AG09319 (cell line): ENCODE measurements at regions not wholly inside any gene's neighbourhood (a gene's known extent, or its start where the extent isn't known, plus 50 kb on each side); places are given as distances from the start of the nearest gene placed in this dataset.

Source experiments
- DNase-seq: peaks from one replicate; pipeline ENCODE4 v3.0.0-alpha.2; 2010; ENCODE audit warnings: low read depth; ENCODE audit errors: extremely low read depth
- CTCF ChIP-seq: IDR thresholded peaks from 2 replicates; pipeline ENCODE4 v1.5.1; 2011; ENCODE audit warnings: low read depth, mild to moderate bottlenecking, inconsistent platforms, low read length, moderate library complexity

- no peak for TF ChIP-seq CTCF
- no peak for DNase-seq
Observed at GRCh38 chr9:38205279-38205678, 136.3 kb upstream of the SHB start.

- no peak for TF ChIP-seq CTCF
- DNase-seq: no peak
Observed at GRCh38 chr9:38202336-38202938, 133.4 kb upstream of the SHB start.

- no peak for DNase-seq
- no peak for TF ChIP-seq CTCF
Observed at GRCh38 chr9:38201844-38202243, 132.8 kb upstream of the SHB start.

- TF ChIP-seq CTCF: no peak
- DNase-seq: no peak
Observed at GRCh38 chr9:38200431-38200830, 131.4 kb upstream of the SHB start.

- TF ChIP-seq CTCF: no peak
- no peak for DNase-seq
Observed at GRCh38 chr9:38198140-38198539, 129.1 kb upstream of the SHB start.

GRCh38 chr9:38196714-38197113 lies 127.7 kb upstream of the SHB start:
- no peak for DNase-seq
- TF ChIP-seq CTCF: no peak

- no peak for DNase-seq
- TF ChIP-seq CTCF: no peak
Observed at GRCh38 chr9:38195737-38196161, 126.7 kb upstream of the SHB start.
